CD4-positive, CD25-positive, alpha-beta regulatory T cell (primary cell): ENCODE measurements at regions not wholly inside any gene's neighbourhood (a gene's known extent, or its start where the extent isn't known, plus 50 kb on each side); places are given as distances from the start of the nearest gene placed in this dataset.

Source experiments
- ATAC-seq, 2 donors: fragments of 150-1000 bp; cut with Tn5 transposase; one replicate each; pipeline ENCODE4 v1.10.0; 2021; ENCODE audit warnings: low read depth in 2 of 2, moderate number of reproducible peaks in 2 of 2, moderate library complexity in 1 of 2
- DNase-seq, 3 donors: peaks; one replicate each; pipeline versions ENCODE4 v3.0.0 to v3.0.0-alpha.2; 2012 to 2022; ENCODE audit warnings: mixed read lengths in 1 of 3
- H3K27ac ChIP-seq: one replicate; pipeline ENCODE4 v1.7.0; 2013; ENCODE audit warnings: mild to moderate bottlenecking, low read length; ENCODE audit not compliant: insufficient read depth, poor library complexity, severe bottlenecking
- H3K27me3 ChIP-seq: one replicate; pipeline ENCODE4 v1.7.0; 2013; ENCODE audit warnings: low read length; ENCODE audit not compliant: control insufficient read depth, insufficient read depth
- H3K36me3 ChIP-seq: one replicate; pipeline ENCODE4 v1.7.0; 2013; ENCODE audit warnings: mild to moderate bottlenecking, low read length, moderate library complexity; ENCODE audit not compliant: control insufficient read depth, insufficient read depth
- H3K4me1 ChIP-seq: 2 replicates; pipeline ENCODE4 v1.7.0; 2013; ENCODE audit warnings: mild to moderate bottlenecking, low read length; ENCODE audit not compliant: insufficient read depth, control insufficient read depth, poor library complexity, severe bottlenecking
- H3K4me3 ChIP-seq: one replicate; pipeline ENCODE4 v1.7.0; 2013; ENCODE audit warnings: low read depth, mild to moderate bottlenecking, low read length, moderate library complexity
- H3K9me3 ChIP-seq, 2 experiments: 1 replicate in 1 of 2; 2 replicates in 1 of 2; pipeline ENCODE4 v1.7.0; 2013; ENCODE audit warnings: low read length in 2 of 2, mild to moderate bottlenecking in 1 of 2, moderate library complexity in 1 of 2; ENCODE audit not compliant: control insufficient read depth in 2 of 2
- H3K27ac Mint-ChIP-seq, 3 donors: one replicate each; pipeline ENCODE4 v1.8.0; 2020 to 2022; ENCODE audit warnings: mild to moderate bottlenecking in 3 of 3, mixed read lengths in 3 of 3, moderate library complexity in 2 of 3
- H3K27me3 Mint-ChIP-seq: one replicate; pipeline ENCODE4 v1.8.0; 2022; ENCODE audit warnings: mild to moderate bottlenecking, mixed read lengths
- H3K36me3 Mint-ChIP-seq: one replicate; pipeline ENCODE4 v1.8.0; 2020; ENCODE audit warnings: mixed read lengths
- H3K4me1 Mint-ChIP-seq, 4 donors: one replicate each; pipeline ENCODE4 v1.8.0; 2020 to 2022; ENCODE audit warnings: mixed read lengths in 4 of 4, mild to moderate bottlenecking in 1 of 4
- H3K4me3 Mint-ChIP-seq, 4 donors: one replicate each; pipeline ENCODE4 v1.8.0; 2020 to 2022; ENCODE audit warnings: mild to moderate bottlenecking in 4 of 4, mixed read lengths in 4 of 4, moderate library complexity in 3 of 4
- H3K9me3 Mint-ChIP-seq, 7 donors: one replicate each; pipeline ENCODE4 v1.8.0; 2020 to 2022; ENCODE audit warnings: mixed read lengths in 7 of 7, mild to moderate bottlenecking in 3 of 7, moderate library complexity in 2 of 7

DNA sequence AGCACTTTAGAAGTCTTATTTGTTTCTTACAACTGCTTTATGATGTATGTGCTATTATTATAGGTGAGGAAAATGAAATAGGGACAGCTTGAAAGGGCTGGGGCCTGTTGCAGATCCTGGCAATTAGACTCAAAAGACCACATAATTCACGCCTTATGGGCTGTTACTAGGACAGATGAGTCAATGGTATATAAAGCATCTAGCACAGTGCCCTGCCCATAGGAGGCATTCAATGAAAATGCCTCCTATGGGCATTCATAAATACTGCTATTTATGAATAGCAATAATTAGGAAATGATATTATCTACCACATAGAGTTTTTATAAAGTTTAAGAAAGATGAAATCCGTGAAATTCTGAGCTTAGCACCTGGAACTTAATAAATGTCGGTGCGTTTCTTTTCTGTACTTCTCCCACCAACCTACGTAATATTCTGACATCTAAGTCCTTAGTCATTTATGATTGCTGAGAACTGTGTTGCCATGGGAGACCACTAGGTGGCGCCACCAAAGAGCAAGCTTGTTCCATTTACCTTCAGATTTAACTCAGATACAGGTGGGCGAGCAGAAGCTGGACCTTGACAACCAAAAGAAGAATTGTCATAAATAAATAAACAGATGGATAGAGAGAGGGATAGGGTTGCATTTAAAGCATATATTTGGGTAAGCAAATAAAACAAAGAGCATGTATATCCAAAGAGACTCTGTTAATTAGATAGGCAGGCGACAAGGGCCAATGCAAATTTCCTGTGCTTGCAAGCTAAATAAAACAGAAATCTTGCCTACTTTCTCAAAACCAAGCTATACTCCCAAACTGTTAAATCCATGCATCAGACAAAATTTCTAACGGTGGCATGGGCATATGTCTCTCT lies 699.9 kb downstream of the INHBA start:
- no peaks in the 10 kb centered on the region for H3K4me1 ChIP-seq
- H3K4me3 ChIP-seq: no peak overlapping the region
- no peaks in the 10 kb centered on the region for H3K27me3 Mint-ChIP-seq
- no peaks in the 10 kb centered on the region for H3K36me3 Mint-ChIP-seq
- no peak overlapping the region for H3K27ac Mint-ChIP-seq
- no peaks in the 10 kb centered on the region for H3K27me3 ChIP-seq
- H3K27ac ChIP-seq: no peak overlapping the region
- H3K9me3 Mint-ChIP-seq: peaks cover 0 to 22% (median 3%) of the 10 kb centered on the region in 7 donors
- H3K9me3 ChIP-seq: no peaks in the 10 kb centered on the region
- no peaks in the 10 kb centered on the region for H3K4me1 Mint-ChIP-seq
- no peaks in the 10 kb centered on the region for H3K36me3 ChIP-seq
- no peak overlapping the region for H3K4me3 Mint-ChIP-seq
- peak in 1 of 3 donors; percentile 36 for DNase-seq
- no peak for ATAC-seq

DNA sequence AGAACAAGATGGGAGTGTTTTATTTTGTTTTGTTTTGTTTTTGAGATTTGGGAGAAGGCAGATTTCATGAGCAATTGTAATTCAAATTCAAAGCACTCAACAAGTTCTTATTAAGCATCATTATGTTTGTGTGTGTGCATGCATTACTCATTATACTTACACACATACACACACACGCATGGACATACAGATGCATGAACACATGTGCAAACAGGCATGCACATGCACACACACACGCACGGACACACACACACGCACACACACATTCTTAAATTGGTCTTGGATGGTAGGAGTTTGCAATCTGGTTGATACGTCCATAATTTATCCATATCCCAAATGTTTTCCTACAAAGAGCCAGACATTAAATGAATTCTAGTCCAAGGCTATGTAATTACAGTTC lies 702.8 kb downstream of the INHBA start:
- H3K36me3 Mint-ChIP-seq: no peaks in the 10 kb centered on the region
- DNase-seq (no peak), ATAC-seq (no peak)
- H3K9me3 ChIP-seq: no peaks in the 10 kb centered on the region
- no peaks in the 10 kb centered on the region for H3K4me1 Mint-ChIP-seq
- no peaks in the 10 kb centered on the region for H3K36me3 ChIP-seq
- no peak overlapping the region for H3K4me3 Mint-ChIP-seq
- H3K4me1 ChIP-seq: no peaks in the 10 kb centered on the region
- no peak overlapping the region for H3K27ac Mint-ChIP-seq
- peaks cover 0 to 29% (median 3%) of the 10 kb centered on the region in 7 donors for H3K9me3 Mint-ChIP-seq
- H3K27me3 Mint-ChIP-seq: no peaks in the 10 kb centered on the region
- no peak overlapping the region for H3K4me3 ChIP-seq
- H3K27me3 ChIP-seq: no peaks in the 10 kb centered on the region
- no peak overlapping the region for H3K27ac ChIP-seq

DNA sequence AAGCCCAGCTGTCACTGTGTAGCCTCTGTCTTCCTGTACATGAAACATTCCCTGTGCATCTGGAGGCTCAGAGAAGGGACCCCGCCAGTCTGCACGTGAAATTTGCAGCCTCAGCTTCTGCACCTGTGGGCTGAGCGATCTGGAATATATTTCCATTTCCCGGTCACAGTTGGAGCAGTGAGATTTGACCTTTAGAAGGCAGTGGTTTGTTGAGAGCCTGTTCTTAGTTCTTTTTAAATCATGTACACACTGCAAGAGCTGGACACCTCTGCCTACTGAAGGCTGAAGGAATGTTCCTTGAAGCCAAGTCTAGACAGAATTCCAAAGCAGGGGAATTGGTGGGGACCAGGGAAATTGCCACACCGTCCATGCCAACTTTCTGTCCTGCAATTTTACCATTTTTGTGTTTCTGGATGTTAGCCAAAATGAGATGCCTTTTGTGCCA lies 706.6 kb downstream of the INHBA start:
- no peaks in the 10 kb centered on the region for H3K4me1 Mint-ChIP-seq
- Histone ChIP-seq H3K4me3 (no peak overlapping the region), H3K27me3 (no peaks in the 10 kb centered on the region), H3K27ac (no peak overlapping the region), H3K4me1 (no peaks in the 10 kb centered on the region), H3K9me3 (no peaks in the 10 kb centered on the region), H3K36me3 (no peaks in the 10 kb centered on the region)
- DNase-seq (no peak), ATAC-seq (no peak)
- no peaks in the 10 kb centered on the region for H3K36me3 Mint-ChIP-seq
- no peak overlapping the region for H3K27ac Mint-ChIP-seq
- peaks cover 4% of the 10 kb centered on the region for H3K27me3 Mint-ChIP-seq
- no peak overlapping the region for H3K4me3 Mint-ChIP-seq
- peaks cover 3 to 24% (median 6%) of the 10 kb centered on the region in 7 donors for H3K9me3 Mint-ChIP-seq

DNA sequence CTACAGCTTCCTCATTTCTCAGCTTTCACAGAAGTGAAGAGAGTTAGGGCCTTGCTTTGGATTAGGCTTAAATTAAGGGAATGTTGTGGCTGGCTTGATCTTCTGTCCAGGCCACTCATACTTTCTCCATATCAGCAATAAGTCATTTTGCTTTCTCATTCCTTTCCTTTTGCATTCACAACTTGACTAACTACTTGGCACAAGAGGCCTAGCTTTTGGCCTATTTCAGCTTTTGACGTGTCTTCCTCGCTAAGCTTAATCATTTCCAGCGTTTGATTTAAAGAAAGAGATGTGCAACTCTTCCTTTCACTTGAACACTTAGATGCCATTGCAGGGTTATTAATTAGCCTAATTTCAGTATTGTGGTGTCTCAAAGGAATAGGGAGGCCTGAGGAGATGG lies 712.0 kb downstream of the INHBA start:
- Mint-ChIP-seq H3K27ac (no peak overlapping the region), H3K9me3 (peaks cover 4 to 14% (median 7%) of the 10 kb centered on the region in 7 donors), H3K36me3 (no peaks in the 10 kb centered on the region), H3K27me3 (peaks cover 4% of the 10 kb centered on the region), H3K4me1 (no peaks in the 10 kb centered on the region), H3K4me3 (no peak overlapping the region)
- ATAC-seq: no peak
- DNase-seq: no peak
- H3K9me3 ChIP-seq: no peaks in the 10 kb centered on the region
- H3K36me3 ChIP-seq: no peaks in the 10 kb centered on the region
- H3K27ac ChIP-seq: no peak overlapping the region
- no peak overlapping the region for H3K4me3 ChIP-seq
- no peaks in the 10 kb centered on the region for H3K27me3 ChIP-seq
- no peaks in the 10 kb centered on the region for H3K4me1 ChIP-seq

DNA sequence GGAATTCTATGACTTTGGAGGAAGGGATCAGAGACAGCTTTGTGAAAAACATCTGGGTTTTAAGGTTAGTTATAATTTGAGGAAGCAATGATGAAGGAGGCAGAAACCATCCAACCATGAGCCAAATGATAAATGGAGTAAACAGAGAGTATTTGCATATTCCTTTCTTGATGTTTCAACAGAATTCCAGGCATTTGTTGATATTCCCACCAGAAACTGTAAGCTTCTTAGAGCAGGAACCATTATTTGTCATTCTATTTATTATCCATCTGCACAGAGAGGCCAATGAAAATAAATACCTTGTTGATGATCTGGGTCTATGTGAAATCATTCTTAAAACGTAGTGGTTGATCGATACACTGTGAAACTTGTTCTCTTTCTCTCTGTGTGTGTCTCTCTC lies 715.3 kb downstream of the INHBA start:
- H3K27me3 ChIP-seq: no peaks in the 10 kb centered on the region
- no peak overlapping the region for H3K27ac Mint-ChIP-seq
- no peaks in the 10 kb centered on the region for H3K4me1 Mint-ChIP-seq
- H3K4me3 Mint-ChIP-seq: no peak overlapping the region
- H3K4me3 ChIP-seq: no peak overlapping the region
- no peak overlapping the region for H3K27ac ChIP-seq
- H3K27me3 Mint-ChIP-seq: peaks cover 4% of the 10 kb centered on the region
- H3K9me3 ChIP-seq: no peaks in the 10 kb centered on the region
- no peaks in the 10 kb centered on the region for H3K4me1 ChIP-seq
- ATAC-seq (no peak), DNase-seq (no peak)
- H3K36me3 ChIP-seq: no peaks in the 10 kb centered on the region
- H3K9me3 Mint-ChIP-seq: peaks cover 3 to 13% (median 7%) of the 10 kb centered on the region in 7 donors
- H3K36me3 Mint-ChIP-seq: no peaks in the 10 kb centered on the region

DNA sequence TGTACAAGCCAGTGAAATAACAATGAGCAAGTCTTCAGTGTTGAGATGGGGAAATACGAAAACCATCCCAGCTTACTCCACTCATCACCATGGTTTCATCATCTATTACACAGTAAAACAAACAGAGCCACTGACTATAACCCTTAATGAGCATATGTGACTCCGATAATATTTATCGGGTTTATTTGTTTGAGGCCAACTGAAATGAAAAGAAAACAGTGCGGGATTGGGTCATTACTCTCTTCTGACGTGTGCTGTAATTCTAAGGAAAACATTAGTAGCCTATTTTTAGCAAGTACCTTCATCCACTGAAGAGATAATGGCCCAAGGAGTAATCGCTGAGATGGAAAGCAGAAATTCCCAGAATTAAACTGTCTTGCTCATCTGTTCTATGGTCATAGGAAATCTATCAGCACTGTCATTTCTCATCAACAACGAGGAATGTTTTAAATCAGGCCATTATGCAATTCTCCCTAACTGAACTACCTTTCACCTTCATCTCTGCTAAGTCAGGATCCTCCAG lies 716.5 kb downstream of the INHBA start:
- Mint-ChIP-seq H3K4me3 (no peak overlapping the region), H3K36me3 (no peaks in the 10 kb centered on the region), H3K4me1 (no peaks in the 10 kb centered on the region), H3K27me3 (no peaks in the 10 kb centered on the region), H3K9me3 (peaks cover 0 to 16% (median 8%) of the 10 kb centered on the region in 7 donors), H3K27ac (no peak overlapping the region)
- Histone ChIP-seq H3K27ac (no peak overlapping the region), H3K36me3 (no peaks in the 10 kb centered on the region), H3K4me1 (no peaks in the 10 kb centered on the region), H3K4me3 (no peak overlapping the region), H3K27me3 (no peaks in the 10 kb centered on the region), H3K9me3 (no peaks in the 10 kb centered on the region)
- ATAC-seq (no peak), DNase-seq (no peak)

DNA sequence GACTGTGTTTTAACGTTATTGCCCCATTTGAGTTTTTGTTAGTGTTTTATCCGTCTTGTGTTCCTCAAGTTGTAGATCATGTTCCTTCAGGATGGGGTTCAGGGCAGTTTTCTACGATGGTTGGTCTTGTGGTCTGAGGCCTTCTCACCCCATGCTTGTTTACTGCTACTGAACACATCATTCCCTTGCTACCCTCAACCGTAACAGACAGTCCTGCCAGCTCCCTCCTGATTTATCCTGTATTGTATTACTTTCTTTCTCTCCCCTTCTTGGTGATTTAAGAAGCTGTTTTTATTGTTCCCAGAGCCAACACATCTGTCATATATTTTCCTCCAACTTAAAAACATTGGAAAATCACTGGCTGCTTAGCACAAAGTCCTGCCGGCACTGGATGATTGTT lies 719.8 kb downstream of the INHBA start:
- DNase-seq: no peak
- H3K4me1 Mint-ChIP-seq: no peaks in the 10 kb centered on the region
- H3K27ac ChIP-seq: no peak overlapping the region
- H3K27me3 ChIP-seq: no peaks in the 10 kb centered on the region
- ATAC-seq: no peak
- H3K9me3 ChIP-seq: no peaks in the 10 kb centered on the region
- H3K4me3 ChIP-seq: no peak overlapping the region
- H3K36me3 ChIP-seq: no peaks in the 10 kb centered on the region
- H3K27ac Mint-ChIP-seq: no peak overlapping the region
- H3K36me3 Mint-ChIP-seq: no peaks in the 10 kb centered on the region
- no peaks in the 10 kb centered on the region for H3K27me3 Mint-ChIP-seq
- no peaks in the 10 kb centered on the region for H3K4me1 ChIP-seq
- no peak overlapping the region for H3K4me3 Mint-ChIP-seq
- H3K9me3 Mint-ChIP-seq: peaks cover 0 to 13% (median 8%) of the 10 kb centered on the region in 7 donors

DNA sequence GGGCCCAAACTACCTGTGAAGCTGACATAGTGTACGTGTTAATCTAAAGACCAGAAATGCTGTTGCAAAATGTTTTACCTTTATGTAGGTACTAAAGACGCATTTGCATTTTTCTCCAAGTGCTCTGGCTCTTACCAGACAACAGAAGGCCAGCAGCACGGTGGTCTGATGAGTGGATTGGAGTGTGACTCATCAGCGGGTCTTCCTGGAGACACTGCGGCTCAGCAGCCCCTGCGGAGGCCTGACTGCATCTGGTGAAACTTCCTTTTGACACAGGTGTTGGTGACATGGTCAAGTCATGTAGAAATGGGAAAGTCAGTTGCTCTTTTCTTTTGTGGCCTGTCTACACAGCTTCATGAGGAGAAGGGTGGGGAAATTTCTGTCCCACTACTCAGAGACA lies 723.6 kb downstream of the INHBA start:
- H3K9me3 ChIP-seq: no peaks in the 10 kb centered on the region
- DNase-seq (no peak), ATAC-seq (no peak)
- no peaks in the 10 kb centered on the region for H3K27me3 ChIP-seq
- Mint-ChIP-seq H3K27me3 (no peaks in the 10 kb centered on the region), H3K27ac (peak overlapping the region in 1 of 3 donors; percentile 43), H3K4me3 (no peak overlapping the region), H3K9me3 (peaks cover 3 to 13% (median 6%) of the 10 kb centered on the region in 7 donors), H3K36me3 (no peaks in the 10 kb centered on the region), H3K4me1 (no peaks in the 10 kb centered on the region)
- no peaks in the 10 kb centered on the region for H3K4me1 ChIP-seq
- no peak overlapping the region for H3K27ac ChIP-seq
- no peaks in the 10 kb centered on the region for H3K36me3 ChIP-seq
- no peak overlapping the region for H3K4me3 ChIP-seq
